ENCODE measurements at regions not wholly inside any gene's neighbourhood (a gene's known extent, or its start where the extent isn't known, plus 50 kb on each side); places are given as distances from the start of the nearest gene placed in this dataset.
"Not testable (repeated sequence)": the region's sequence is repeated elsewhere in the genome, so short reads cannot be mapped to it uniquely, and the experiment has no call there.

DNA sequence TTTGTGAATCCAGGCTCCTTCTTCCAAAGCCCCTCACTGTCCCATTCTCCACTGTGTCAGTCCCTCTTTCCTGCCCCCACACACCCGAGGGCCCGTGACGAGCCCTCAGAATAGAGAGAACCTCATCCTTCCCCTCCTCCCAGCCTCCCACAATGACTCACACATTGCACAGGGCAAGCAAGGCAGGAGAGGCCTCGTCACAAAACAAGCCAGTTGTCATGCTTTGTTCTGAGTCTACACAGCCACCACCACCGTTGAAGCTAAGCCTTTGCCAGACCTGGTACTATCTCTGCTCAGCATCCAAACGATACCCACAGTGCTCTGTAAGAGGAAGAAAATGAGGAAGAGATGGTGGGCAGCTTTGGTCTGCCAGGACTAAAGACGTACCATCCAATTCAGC is 142.2 kb upstream of the ZNF366 start:
- DNase-seq = no peak

DNA sequence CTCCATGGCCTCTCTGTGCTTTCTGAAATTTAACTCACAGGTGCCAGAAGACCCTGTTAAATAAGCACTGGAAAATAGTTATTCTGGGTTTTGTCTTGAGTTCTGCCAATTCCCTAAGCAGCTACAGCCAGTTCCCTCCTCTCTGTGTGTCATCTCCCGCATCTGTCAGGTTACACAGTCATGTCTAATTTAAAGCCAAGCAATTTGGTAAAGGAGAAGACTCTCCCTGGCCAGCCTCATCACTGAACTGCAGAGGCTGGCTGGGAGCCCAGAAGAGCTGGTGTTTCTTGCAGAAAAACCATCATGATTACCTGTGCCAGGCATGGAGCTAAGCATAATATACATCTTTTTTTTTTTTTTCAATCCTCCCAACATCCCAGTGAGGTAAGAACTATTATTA is 141.3 kb upstream of the ZNF366 start:
- no peak for DNase-seq

DNA sequence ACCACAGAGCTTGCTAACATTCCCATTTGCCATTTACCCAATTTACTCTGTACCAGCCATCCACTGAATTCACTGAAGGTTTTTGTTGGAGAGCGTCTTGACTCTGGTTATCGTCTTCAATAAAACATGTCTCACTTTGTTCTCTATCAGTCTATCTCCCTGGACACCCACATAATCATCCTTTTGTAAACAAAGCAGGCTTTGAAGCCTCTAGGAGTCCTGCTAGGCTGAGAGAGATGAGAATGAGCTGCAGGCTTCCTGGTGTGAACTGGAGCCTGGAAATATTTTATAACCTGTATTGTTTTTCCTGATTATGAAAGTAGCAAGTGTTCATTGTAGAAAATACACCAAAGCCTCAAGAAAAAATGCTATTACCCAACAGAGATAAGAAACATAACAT is 140.6 kb upstream of the ZNF366 start:
- no peak for DNase-seq

DNA sequence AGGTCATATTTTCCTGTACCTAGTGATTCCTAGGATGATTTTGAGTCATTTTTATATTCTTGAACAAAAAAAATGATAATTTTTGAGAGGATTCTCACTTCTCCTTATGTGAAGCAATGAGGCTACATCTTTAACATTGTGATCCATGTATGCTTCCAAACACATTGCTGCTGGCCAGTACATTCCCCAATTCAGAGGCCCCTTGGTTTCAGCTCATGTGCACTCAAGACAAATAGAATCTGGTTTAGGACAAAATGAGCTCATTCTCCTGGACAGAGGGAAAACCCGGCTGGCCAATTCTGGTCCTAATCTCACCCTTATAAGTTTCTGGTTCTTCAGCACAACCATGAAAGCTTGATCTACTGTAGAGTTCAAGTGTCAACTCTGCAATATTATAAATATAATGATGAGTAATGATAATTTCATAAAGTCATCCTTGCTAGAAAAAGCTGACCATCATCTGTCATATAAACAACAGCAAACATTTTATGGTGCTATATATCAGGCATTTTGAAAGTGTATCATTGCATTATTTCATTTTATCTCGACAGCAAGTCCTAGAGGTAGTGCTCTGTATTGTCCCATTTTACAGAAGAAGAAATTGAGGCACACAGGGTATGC is 139.1 kb upstream of the ZNF366 start:
- DNase-seq = no peak

DNA sequence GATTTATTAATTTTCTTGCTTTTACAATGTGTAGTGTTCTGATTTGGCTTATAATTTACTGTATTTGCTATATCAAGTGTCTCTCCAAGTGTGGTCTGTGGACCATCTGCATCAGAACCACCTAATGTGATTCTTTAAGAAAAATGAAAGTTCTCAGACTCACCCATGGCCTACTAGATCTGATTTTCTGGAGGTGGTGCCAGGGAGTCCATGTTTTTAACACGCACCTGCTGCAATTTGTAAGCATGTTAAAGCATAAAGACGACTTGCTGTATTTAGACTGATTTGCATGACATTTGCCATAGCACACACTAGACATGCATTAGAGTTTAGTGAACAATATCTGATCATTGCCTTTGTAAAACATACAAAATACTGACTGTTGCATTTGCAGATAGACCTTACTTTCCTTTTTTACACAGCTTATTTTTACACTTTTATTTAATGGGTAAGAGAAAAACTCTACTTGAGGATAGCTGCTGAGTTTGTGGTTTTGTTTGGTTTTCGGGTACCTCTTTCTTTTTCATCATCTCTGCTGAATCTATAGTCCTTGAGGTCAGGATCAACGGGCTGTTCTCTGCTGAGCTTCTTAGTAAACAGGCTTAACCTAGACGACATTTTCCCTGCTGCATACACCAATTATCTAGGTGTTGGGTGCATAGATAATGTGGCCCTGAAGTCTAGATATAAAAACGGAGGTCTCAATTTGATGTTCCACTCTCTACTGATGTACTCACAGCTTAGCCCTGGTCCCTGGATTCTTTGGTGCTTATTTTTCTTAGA is 138.0 kb upstream of the ZNF366 start:
- DNase-seq = no peak

DNA sequence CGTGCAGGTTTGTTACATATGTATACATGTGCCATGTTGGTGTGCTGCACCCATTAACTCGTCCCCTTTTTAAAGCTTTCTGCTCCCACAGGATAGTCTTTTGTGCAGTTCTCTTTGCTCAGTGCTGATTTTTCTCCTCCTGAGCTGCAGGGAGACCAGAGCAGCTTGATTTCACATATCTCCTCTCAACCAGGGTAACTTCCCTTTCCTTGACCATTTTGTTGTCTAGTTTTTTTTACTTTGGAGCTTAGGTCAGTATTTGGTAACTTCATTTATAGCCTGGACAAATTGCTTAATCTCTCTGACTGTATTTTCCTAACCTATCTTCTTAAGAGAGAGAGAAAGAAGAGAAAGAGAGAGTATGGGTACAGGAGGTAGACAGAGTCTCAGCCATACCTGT is 137.1 kb upstream of the ZNF366 start:
- DNase-seq = no peak

DNA sequence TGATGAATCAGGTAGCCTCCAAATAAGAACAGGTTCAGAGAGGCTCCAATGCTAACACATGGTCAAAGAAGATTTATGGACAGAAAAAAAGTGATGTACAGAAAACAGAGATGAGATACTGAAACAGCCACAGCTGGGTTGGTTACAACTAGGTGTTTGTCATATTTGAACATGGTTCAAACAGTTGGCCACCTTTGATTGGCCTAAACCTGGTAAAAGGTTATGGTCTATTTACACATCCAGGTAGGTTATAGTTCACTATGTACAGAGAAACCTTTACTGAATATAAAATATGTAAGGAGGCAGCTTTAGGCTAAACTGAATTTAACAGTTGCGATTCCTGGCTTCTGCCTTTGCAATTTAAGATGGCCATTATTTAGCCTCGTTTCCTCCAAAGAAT is 134.0 kb upstream of the ZNF366 start:
- DNase-seq = no peak

DNA sequence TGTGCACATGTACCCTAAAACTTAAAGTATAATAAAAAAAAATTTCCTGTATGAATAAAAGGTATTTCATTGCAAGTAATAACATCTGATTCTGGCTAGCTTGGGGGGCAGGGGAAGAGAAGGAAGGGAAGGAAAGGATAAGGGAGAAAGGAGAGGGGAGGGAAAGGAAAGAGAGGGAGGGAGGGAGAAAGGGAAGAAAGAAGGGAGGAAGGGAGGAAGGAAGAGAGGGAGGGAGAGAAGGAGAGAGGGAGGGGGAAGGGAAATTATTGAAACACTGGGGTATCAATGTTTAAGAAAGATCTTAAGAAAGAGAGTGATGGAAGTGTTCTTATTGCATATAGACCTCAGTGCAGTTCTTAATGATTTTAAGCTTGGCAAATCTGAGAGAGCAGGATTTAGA is 129.8 kb upstream of the ZNF366 start:
- no peak for DNase-seq

DNA sequence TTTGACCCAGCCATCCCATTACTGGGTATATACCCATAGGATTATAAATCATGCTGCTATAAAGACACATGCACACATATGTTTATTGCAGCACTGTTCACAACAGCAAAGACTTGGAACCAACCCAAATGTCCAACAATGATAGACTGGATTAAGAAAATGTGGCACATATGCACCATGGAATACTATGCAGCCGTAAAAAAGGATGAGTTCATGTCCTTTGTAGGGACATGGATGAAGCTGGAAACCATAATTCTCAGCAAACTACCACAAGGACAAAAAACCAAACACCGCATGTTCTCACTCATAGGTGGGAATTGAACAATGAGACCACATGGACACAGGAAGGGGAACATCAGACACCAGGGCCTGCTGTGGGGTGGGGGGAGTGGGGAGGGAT is 129.4 kb upstream of the ZNF366 start:
- DNase-seq = not testable (repeated sequence)

DNA sequence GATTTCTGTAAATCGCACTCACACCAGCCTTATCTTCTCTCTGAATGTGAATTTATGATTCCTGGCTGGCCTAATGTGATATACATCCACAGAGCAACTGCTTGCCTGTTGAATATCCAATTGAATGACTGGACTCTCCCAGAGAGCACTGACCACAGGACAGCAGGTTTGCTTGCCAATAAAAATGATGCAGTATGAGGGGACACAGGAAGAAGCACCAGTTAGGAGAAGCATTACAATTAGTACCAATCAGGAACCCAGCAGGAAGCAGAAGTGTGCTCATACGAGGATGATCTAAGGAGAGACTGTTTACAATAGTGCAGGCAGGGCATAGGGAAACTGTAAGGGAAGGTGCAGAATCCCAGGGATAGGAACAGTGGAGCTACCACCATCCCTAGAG is 127.2 kb upstream of the ZNF366 start:
- no peak for DNase-seq

DNA sequence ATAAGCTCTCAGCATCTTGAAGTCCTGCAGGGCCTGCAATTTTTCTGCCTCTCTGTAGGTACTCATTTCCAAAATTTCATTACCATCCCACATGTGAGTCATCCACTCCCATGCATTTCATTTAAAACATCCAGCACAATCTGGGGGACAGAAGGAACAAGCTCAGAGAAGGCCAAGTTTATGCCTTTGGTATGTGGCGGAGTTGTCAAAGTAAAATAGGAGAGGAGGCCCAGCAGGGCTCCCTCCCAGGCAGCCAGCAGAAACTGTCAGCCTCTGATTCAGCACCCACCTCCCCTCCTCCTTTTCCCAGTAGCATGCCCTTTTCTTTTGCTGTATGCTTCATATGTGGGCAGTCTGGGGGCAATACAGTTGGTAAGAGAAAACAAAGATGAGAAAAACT is 126.4 kb upstream of the ZNF366 start:
- no peak for DNase-seq

DNA sequence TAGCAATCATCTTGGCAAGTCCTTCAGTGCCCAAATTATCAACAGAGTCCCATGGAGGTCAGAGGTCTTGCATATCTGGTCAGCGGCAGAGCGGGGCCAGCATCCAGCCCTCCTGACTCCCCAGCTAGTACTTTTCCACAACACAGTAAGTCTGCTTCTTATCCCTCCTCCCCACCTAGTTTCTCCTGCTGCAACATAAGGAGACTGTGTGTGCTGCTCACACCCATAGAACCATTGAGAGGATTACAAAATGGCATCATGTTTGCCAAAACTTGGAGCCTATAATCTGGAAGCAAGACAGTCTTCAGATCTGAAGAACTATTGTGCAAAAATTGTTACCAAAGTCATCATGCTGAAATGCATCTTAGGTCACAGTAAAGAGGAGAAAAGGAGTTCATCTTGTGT is 125.8 kb upstream of the ZNF366 start:
- no peak for DNase-seq

DNA sequence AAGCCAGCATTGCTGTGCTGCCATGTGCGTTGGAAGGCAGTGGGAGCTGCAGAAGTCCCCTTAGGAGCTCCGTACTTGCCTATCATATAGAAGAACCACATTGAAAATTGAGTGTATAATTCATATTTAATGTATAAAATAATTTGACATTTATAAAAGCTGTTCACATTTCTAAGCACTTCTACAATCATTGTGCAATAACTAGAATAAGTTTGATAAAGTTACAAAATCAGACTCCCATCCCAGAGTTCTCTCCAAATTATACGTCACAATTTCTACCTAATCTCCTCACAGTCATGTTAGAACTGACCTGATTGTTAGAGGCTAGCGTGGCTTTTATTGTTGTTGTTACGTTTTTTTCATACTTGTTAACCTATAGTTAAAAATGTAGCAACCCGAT is 123.5 kb upstream of the ZNF366 start:
- DNase-seq = no peak

DNA sequence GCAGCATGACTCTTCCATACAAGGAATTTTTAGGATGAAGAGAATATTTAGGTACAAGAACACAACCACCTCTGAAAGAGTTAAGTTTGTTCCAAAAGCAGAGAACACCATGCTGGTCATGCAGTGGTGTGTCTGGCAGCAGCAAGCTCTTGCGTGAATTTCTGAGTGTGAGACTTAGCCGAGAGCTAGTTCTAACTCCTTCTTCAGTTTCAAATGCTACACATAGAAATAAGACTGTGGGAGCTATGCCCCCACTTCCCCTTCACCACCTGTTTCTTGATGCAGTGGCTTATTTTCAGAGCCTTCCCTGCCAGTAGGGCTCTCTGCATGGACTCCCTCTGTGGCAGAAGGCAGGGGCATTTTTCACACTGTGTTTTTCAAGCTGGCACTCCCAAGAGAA is 122.9 kb upstream of the ZNF366 start:
- no peak for DNase-seq

DNA sequence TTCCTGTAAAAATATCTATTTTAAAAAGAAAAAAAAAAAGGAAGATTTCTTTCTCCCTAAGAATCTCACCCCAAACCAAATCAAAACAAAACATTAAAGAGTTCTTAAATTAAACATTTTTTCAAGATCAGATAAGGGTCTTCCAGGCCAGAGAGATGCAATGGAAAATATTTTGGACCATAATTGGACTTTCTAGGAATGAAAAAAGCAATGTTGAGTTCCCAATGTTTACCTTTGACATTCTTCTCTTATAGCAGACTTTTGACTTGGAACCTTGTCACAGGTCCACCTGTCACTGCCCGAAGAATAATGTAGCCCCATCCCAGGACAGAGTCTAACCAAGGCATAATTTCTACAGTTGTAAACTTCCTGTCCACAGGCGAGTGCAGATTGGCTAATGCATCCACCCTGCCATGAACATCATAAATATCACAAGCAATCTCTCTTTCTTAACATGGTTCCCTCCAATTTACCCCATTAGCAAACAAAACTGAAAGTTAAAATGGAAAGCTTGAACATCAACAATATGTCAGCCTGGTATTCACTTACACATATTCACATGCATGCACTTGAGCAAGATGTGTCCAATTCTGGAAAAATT is 121.7 kb upstream of the ZNF366 start:
- no peak for DNase-seq

DNA sequence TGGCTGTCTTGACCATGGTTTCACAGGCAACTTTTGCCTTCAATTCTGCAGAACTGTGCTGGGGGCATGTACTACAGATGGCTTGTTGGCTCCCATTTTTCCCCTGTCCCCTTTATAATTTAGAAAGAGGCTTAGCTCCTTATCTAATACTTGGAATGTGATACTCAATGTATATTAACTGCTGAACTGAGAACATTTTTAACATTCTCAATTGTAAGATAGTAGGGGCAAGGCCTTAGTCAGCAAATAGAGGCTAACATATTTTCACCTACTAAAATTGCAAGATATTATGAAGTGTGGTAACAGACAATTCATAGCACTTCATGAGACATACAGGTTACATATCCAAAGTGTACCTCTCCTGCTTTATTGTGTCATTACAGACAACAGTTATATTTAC is 118.1 kb upstream of the ZNF366 start:
- DNase-seq = no peak

DNA sequence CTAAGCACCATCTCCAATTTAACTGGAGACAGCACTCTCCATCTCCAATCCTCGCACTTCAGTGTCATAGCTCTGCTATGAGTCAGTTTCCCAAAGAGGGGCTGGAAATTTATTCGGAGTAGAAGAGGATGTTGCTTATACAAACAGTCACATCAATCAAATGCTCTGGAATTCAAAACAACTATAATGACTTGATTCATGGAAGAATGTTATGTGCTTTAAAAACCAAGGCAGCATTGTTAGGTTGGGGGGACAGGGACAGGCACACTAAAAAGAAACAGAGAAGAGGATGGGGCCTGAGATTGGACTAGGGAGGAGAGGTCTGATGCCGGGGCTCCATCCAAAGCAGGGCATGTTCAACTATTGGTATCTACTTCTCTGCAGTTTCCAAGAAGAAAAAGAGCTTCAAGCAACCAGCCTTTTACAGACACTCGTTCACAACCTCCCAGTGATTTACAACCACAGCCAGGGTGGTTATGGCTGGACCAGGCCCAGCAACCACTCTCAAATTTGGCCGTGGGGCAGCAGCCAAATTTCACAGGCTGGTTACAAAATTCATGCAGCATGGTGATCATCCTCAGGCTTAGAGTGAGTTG is 117.5 kb upstream of the ZNF366 start:
- no peak for DNase-seq

DNA sequence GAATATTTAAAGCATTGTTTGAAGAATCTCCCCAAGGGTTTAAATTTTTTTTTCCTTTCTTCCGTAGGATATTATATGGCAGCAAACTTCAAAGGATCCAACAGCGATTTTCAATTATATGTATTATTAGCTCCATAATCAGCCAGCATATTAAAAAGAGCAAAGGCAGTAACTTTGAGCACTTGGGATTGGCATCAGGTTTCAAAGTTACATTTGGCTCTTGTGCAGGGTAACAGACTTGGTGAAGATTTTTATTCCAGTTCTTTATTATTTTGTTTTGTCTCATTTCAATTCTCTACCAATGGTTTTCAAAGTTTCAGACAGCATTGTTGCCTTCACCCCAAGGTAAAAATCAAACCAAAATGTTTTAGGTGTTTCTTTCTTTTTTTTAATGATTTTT is 116.7 kb upstream of the ZNF366 start:
- DNase-seq = no peak

DNA sequence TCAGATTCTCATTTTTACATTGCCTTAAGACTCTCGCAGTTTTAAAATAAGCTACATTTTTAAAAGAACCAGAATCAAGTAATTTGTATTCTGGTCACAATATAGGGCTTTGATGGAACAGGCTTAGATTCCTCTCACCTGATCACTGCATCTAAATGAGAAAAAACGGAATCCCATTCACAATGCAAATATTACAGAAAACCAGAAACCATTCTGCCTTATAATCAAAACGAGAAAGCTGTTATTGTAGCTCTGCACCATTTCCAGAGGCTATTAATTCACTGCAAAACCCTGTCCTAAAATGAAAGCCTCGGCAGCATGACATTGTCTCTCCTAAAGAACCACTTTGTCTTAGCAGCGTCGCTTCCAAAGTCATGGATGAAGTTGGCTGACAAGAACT is 116.1 kb upstream of the ZNF366 start:
- no peak for DNase-seq

DNA sequence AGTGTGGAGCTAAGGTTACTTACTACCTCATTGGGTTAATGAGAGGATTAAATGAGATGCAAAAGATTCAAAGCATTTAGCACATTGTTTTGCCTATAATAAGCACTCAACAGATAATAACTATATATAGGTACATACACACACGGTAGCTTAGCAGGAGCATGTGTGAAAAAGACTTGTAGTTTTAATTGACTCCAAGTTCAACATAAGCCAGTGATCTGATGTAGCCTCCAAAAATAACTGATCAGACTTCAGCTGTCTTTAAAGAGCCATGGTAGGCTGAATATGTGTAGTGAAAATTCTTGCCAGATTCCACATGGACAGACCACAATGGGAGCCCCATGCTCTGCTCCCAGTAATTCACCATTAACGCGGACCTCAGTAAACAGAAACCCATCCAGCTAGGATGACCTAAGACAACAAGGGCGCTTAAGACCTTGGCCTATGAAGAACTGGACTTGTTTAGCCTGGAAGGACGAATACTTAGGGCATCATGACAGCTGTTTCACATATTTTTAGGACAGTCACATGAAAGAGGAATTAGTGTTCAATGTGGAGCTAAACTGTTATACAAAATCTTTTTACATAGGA is 115.1 kb upstream of the ZNF366 start:
- no peak for DNase-seq

DNA sequence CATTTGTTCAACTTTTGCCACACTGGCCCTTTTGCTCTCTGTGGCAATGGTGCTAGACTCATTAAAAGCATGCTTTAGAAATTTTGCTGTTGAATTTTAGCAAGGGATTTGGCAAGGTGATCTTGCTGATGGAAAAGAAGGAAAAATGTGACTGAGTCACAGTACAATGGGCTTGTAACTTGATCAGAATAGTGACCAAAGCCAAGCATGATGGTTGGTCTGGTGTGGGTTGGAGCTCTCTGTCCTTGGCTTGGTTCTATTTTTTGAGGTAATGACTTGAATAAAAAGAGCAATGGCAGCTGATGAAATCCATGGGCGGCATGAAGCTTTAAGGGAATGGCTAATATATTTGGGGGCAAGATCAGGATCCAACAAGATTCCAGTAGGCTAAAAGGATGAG is 114.4 kb upstream of the ZNF366 start:
- no peak for DNase-seq

DNA sequence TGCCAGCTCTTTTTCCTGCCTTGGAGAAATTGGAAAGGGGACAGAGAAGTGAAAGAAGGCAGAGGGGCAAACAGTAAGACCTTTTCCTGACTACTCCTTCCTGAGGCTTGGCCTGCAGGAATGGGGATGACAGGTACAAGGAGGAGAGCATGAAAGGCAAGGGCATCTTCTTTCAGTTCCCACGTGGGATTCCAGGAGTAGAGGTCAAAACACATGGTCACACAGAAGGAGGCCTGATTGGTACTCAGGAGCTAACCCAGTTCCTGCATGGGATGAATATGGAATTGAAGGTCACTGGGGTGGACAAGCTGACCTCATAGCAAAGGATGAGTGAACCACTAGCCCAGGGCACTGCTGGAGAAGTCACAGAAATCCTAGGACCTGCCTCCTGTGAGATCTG is 112.5 kb upstream of the ZNF366 start:
- no peak for DNase-seq

DNA sequence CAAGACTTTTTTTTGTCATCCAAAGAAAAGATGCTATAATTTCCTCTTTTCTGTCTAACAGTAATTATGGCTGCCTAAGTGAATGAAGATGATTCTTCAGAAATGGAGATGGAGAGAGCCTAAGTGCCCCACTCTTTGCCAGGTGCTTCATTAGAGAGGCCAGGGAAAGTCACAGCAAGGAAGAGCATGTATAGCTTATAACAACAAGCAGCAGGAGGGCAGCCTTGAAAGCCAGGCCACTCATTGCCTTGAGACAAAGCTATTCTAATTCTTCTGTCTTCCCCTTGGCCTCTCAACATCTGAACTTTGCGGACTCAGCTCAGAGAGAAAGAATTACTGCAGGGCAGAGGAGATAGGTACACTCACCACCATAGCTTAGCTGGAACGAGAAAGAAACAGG is 112.0 kb upstream of the ZNF366 start:
- no peak for DNase-seq

DNA sequence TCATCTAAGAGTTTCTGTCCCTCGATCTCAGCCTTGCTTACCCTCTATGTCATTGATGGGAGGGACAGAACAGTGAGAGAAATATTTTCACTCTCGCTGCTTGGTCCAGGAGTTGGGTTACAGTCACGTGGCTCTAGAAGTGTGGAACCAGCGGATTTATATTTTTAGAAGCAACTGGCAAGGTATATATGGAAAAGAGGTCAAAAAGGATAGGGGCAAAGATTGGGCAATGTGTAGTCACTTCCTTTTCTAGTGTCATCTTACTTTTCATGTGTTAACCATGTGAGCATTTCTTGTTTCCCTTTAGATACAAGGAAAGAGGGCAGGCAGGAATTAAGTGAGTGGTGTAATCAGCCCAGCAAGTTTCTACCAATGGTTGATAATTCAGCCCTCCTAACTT is 111.5 kb upstream of the ZNF366 start:
- DNase-seq = no peak
